Hepatocyte (in vitro differentiated cells): ENCODE measurements at regions not wholly inside any gene's neighbourhood (a gene's known extent, or its start where the extent isn't known, plus 50 kb on each side); places are given as distances from the start of the nearest gene placed in this dataset.
A peak's percentile ranks its signal among the peaks of the same experiment; 100 is the strongest.

Source experiments
- DNase-seq: peaks from one replicate; pipeline ENCODE4 v3.0.0-alpha.2; 2016; ENCODE audit warnings: low spot score
- H2AFZ ChIP-seq: fragments of 200-600 bp; sonication (generic); 2 replicates; pipeline ENCODE4 v1.6.0; 2016; ENCODE audit warnings: antibody characterized with exemption, mild to moderate bottlenecking
- H3K27ac ChIP-seq: fragments of 200-600 bp; sonication (generic); 2 replicates; pipeline ENCODE4 v1.5.1; 2016; ENCODE audit warnings: mild to moderate bottlenecking
- H3K27me3 ChIP-seq: fragments of 200-600 bp; sonication (generic); 2 replicates; pipeline ENCODE4 v1.6.1; 2016
- H3K36me3 ChIP-seq: fragments of 200-600 bp; sonication (generic); replicated peaks from 2 replicates; pipeline ENCODE4 v1.5.1; 2016; ENCODE audit warnings: low read depth; ENCODE audit not compliant: insufficient read depth
- H3K4me1 ChIP-seq: fragments of 200-600 bp; sonication (generic); 2 replicates; pipeline ENCODE4 v1.5.1; 2016; ENCODE audit warnings: mild to moderate bottlenecking, moderate library complexity; ENCODE audit not compliant: insufficient read depth
- H3K4me2 ChIP-seq: fragments of 200-600 bp; sonication (generic); 2 replicates; pipeline ENCODE4 v1.6.0; 2016
- H3K4me3 ChIP-seq: fragments of 200-600 bp; sonication (generic); 2 replicates; pipeline ENCODE4 v1.5.1; 2016; ENCODE audit warnings: mild to moderate bottlenecking
- H3K79me2 ChIP-seq: fragments of 200-600 bp; sonication (generic); 2 replicates; pipeline ENCODE4 v1.6.0; 2017; ENCODE audit warnings: mild to moderate bottlenecking
- H3K9me2 ChIP-seq: fragments of 200-600 bp; sonication (generic); replicated peaks from 2 replicates; pipeline ENCODE4 v1.6.0; 2017; ENCODE audit warnings: mild to moderate bottlenecking; ENCODE audit not compliant: insufficient read depth
- H3K9me3 ChIP-seq: fragments of 200-600 bp; sonication (generic); 2 replicates; pipeline ENCODE4 v1.5.1; 2016; ENCODE audit warnings: low read depth, mild to moderate bottlenecking
- H4K20me1 ChIP-seq: fragments of 200-600 bp; sonication (generic); 2 replicates; pipeline ENCODE4 v1.6.0; 2016; ENCODE audit warnings: mild to moderate bottlenecking; ENCODE audit not compliant: insufficient read depth, poor library complexity, severe bottlenecking
- CTCF ChIP-seq: fragments of 200-600 bp; sonication (generic); IDR thresholded peaks from 2 replicates; pipeline ENCODE4 v1.5.1; 2016; ENCODE audit warnings: antibody characterized with exemption, mild to moderate bottlenecking; ENCODE audit not compliant: poor library complexity
- EZH2 ChIP-seq: fragments of 200-600 bp; sonication (generic); IDR thresholded peaks from 2 replicates; pipeline ENCODE4 v1.6.1; 2016; ENCODE audit warnings: antibody characterized with exemption, mild to moderate bottlenecking, borderline replicate concordance
- EZH2phosphoT487 ChIP-seq: fragments of 200-600 bp; sonication (generic); IDR thresholded peaks from one replicate; pipeline ENCODE4 v1.6.1; 2018; ENCODE audit warnings: antibody characterized with exemption, mild to moderate bottlenecking, low read depth, moderate library complexity; ENCODE audit not compliant: unreplicated experiment, severe bottlenecking
- WGBS: methylation state at CpG from one replicate; pipeline ENCODE4 v1.1.6; 2016; ENCODE audit warnings: low lambda C conversion rate; ENCODE audit errors: missing lambda C conversion rate; 5-methylcytosine and 5-hydroxymethylcytosine counted together

- no peaks in the 10 kb centered on the region for H3K4me1 ChIP-seq
- TF ChIP-seq EZH2phosphoT487 = no peak
- no peak for TF ChIP-seq EZH2
- TF ChIP-seq CTCF = no peak
- no peak for DNase-seq
- H3K4me3 ChIP-seq = no peak overlapping the region
- WGBS = 73% methylated on average over 2 of the region's 2 CpGs
- no peaks in the 10 kb centered on the region for H3K36me3 ChIP-seq
- H3K9me3 ChIP-seq = no peaks in the 10 kb centered on the region
- H3K27me3 ChIP-seq = no peaks in the 10 kb centered on the region
- no peak overlapping the region for H3K4me2 ChIP-seq
- no peak overlapping the region for H3K27ac ChIP-seq
- H4K20me1 ChIP-seq = no peaks in the 10 kb centered on the region
- H2AFZ ChIP-seq = no peak overlapping the region
- H3K9me2 ChIP-seq = no peaks in the 10 kb centered on the region
- H3K79me2 ChIP-seq = no peaks in the 10 kb centered on the region
Observed at GRCh38 chr4:67292636-67293035, 252.7 kb downstream of the CENPC start.

DNA sequence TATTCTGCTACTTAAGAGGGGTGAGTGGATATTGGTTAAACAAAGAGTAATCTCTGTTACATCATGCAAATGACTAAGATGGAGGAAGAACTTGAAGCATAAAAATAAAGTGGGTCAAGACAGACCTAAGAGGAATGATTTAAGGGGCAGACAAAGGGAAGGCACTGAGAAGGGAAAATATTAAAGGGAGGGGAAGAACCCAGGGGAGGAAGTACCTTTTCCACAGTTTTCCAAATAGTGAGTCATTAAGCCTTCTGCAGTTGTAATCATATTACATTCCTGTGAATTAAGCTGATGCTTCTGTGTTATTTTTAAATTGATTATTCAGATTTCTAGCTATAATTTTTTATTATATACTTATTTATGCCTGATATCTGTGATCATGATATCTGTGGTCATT, 253.3 kb downstream of the CENPC start:
- Histone ChIP-seq H3K36me3 (no peaks in the 10 kb centered on the region), H3K4me2 (no peak overlapping the region)
- TF ChIP-seq CTCF = no peak
- no peak for TF ChIP-seq EZH2
- no peak for TF ChIP-seq EZH2phosphoT487

DNA sequence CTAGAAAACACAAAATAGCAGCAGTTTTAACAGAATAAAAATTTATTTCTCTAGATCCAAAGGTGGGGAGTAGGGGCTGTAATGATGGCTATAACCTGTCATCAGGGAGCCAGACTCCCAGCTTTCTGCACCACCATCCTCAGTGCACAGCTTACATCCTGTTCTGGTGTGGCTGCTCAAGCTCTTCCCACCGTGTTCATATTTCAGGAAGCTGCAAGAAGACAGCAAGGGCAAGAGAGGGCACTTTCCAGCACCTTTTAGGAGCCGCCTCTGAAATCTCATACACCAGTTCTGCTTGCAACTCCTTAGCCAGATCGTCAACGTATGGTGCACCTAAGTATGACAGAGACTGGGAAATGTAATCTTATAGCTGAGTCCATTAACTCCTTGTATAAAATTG, 253.7 kb downstream of the CENPC start:
- Histone ChIP-seq H3K9me2 (no peaks in the 10 kb centered on the region), H2AFZ (no peak overlapping the region), H3K9me3 (no peaks in the 10 kb centered on the region), H4K20me1 (no peaks in the 10 kb centered on the region), H3K79me2 (no peaks in the 10 kb centered on the region), H3K4me3 (no peak overlapping the region), H3K27me3 (no peaks in the 10 kb centered on the region), H3K36me3 (no peaks in the 10 kb centered on the region), H3K4me1 (no peaks in the 10 kb centered on the region), H3K27ac (no peak overlapping the region), H3K4me2 (no peak overlapping the region)
- WGBS = 64% methylated on average over 4 of the region's 4 CpGs
- no peak for DNase-seq
- no peak for TF ChIP-seq EZH2
- TF ChIP-seq EZH2phosphoT487 = no peak
- TF ChIP-seq CTCF = no peak

More for the DNA sequence above, 253.3 kb downstream of the CENPC start:
- no peaks in the 10 kb centered on the region for H3K9me2 ChIP-seq
- no peaks in the 10 kb centered on the region for H3K79me2 ChIP-seq
- no peak for DNase-seq
- no peak overlapping the region for H3K27ac ChIP-seq
- no peaks in the 10 kb centered on the region for H3K27me3 ChIP-seq
- no peaks in the 10 kb centered on the region for H3K4me1 ChIP-seq
- no peak overlapping the region for H3K4me3 ChIP-seq
- H3K9me3 ChIP-seq = no peaks in the 10 kb centered on the region
- no peak overlapping the region for H2AFZ ChIP-seq
- no peaks in the 10 kb centered on the region for H4K20me1 ChIP-seq

GRCh38 chr4:67288964-67289363, 256.3 kb downstream of the CENPC start:
- peak; percentile 49 for DNase-seq
- Histone ChIP-seq H3K27ac (no peak overlapping the region), H3K9me2 (no peaks in the 10 kb centered on the region), H4K20me1 (no peaks in the 10 kb centered on the region), H3K4me1 (no peaks in the 10 kb centered on the region), H3K79me2 (no peaks in the 10 kb centered on the region), H3K4me2 (no peak overlapping the region), H3K4me3 (no peak overlapping the region), H2AFZ (no peak overlapping the region), H3K27me3 (no peaks in the 10 kb centered on the region), H3K9me3 (no peaks in the 10 kb centered on the region), H3K36me3 (no peaks in the 10 kb centered on the region)
- TF ChIP-seq CTCF (peak; percentile 46), EZH2phosphoT487 (no peak), EZH2 (no peak)
- WGBS = 63% methylated on average over 4 of the region's 4 CpGs
